Activated CD4-positive, alpha-beta T cell treated with anti-CD3 and anti-CD28 coated beads, Interleukin-2, amount 10 ng/mL, durations not matched to agents 24 days and 14 days (primary cell): ENCODE measurements at regions not wholly inside any gene's neighbourhood (a gene's known extent, or its start where the extent isn't known, plus 50 kb on each side); places are given as distances from the start of the nearest gene placed in this dataset.
"Not testable (repeated sequence)": the region's sequence is repeated elsewhere in the genome, so short reads cannot be mapped to it uniquely, and the experiment has no call there.

Experiments
- DNase-seq: peaks from one replicate; pipeline ENCODE4 v3.0.0; 2022
- H3K27ac Mint-ChIP-seq: one replicate; pipeline ENCODE4 v1.8.0; 2022; ENCODE audit warnings: mild to moderate bottlenecking, mixed read lengths
- H3K27me3 Mint-ChIP-seq: one replicate; pipeline ENCODE4 v1.8.0; 2022; ENCODE audit warnings: mixed read lengths
- H3K36me3 Mint-ChIP-seq: one replicate; pipeline ENCODE4 v1.8.0; 2022; ENCODE audit warnings: low read depth, mild to moderate bottlenecking, mixed read lengths
- H3K4me1 Mint-ChIP-seq: one replicate; pipeline ENCODE4 v1.8.0; 2021; ENCODE audit warnings: mixed read lengths
- H3K4me3 Mint-ChIP-seq: one replicate; pipeline ENCODE4 v1.8.0; 2022; ENCODE audit warnings: mild to moderate bottlenecking, moderate library complexity, mixed read lengths
- H3K9me3 Mint-ChIP-seq: one replicate; pipeline ENCODE4 v1.8.0; 2021; ENCODE audit warnings: mixed read lengths
- intact Hi-C: fragments of 100-400 bp; cut with micrococcal nuclease; formaldehyde crosslinking; loops from one replicate; pipeline ENCODE4 v1.15.1; 2023

- H3K4me1 Mint-ChIP-seq = no peaks in the 10 kb centered on the region
- no peak overlapping the region for H3K4me3 Mint-ChIP-seq
- H3K9me3 Mint-ChIP-seq = no peaks in the 10 kb centered on the region
- intact Hi-C loops = no loop called here
- no peak overlapping the region for H3K27ac Mint-ChIP-seq
- peaks cover 7% of the 10 kb centered on the region for H3K27me3 Mint-ChIP-seq
- no peak for DNase-seq
- H3K36me3 Mint-ChIP-seq = no peaks in the 10 kb centered on the region
These were observed 158.0 kb upstream of the P2RY1 start for GRCh38 chr3:152676810-152677379.

- no peaks in the 10 kb centered on the region for H3K9me3 Mint-ChIP-seq
- no peak overlapping the region for H3K27ac Mint-ChIP-seq
- H3K36me3 Mint-ChIP-seq = no peaks in the 10 kb centered on the region
- H3K4me3 Mint-ChIP-seq = no peak overlapping the region
- intact Hi-C loops = no loop called here
- peaks cover 4% of the 10 kb centered on the region for H3K27me3 Mint-ChIP-seq
- DNase-seq = no peak
- no peaks in the 10 kb centered on the region for H3K4me1 Mint-ChIP-seq
These were observed 157.4 kb upstream of the P2RY1 start for GRCh38 chr3:152677491-152677890.

- no peaks in the 10 kb centered on the region for H3K27me3 Mint-ChIP-seq
- intact Hi-C loops = no loop called here
- DNase-seq = no peak
- H3K27ac Mint-ChIP-seq = no peak overlapping the region
- no peaks in the 10 kb centered on the region for H3K9me3 Mint-ChIP-seq
- H3K4me3 Mint-ChIP-seq = no peak overlapping the region
- H3K36me3 Mint-ChIP-seq = no peaks in the 10 kb centered on the region
- no peaks in the 10 kb centered on the region for H3K4me1 Mint-ChIP-seq
These were observed 152.5 kb upstream of the P2RY1 start for GRCh38 chr3:152682477-152682876.

- no peaks in the 10 kb centered on the region for H3K36me3 Mint-ChIP-seq
- no peaks in the 10 kb centered on the region for H3K27me3 Mint-ChIP-seq
- no peak overlapping the region for H3K27ac Mint-ChIP-seq
- no peaks in the 10 kb centered on the region for H3K9me3 Mint-ChIP-seq
- no peak for DNase-seq
- no peak overlapping the region for H3K4me3 Mint-ChIP-seq
- intact Hi-C loops = no loop called here
- no peaks in the 10 kb centered on the region for H3K4me1 Mint-ChIP-seq
These were observed 151.4 kb upstream of the P2RY1 start for GRCh38 chr3:152683521-152683999.

- no peaks in the 10 kb centered on the region for H3K36me3 Mint-ChIP-seq
- intact Hi-C loops = no loop called here
- DNase-seq = no peak
- H3K27ac Mint-ChIP-seq = no peak overlapping the region
- H3K9me3 Mint-ChIP-seq = peaks cover 2% of the 10 kb centered on the region
- no peak overlapping the region for H3K4me3 Mint-ChIP-seq
- H3K27me3 Mint-ChIP-seq = no peaks in the 10 kb centered on the region
- H3K4me1 Mint-ChIP-seq = no peaks in the 10 kb centered on the region
These were observed 150.7 kb upstream of the P2RY1 start for GRCh38 chr3:152684279-152684678.

GRCh38 chr3:152688313-152688712 lies 146.6 kb upstream of the P2RY1 start:
- no peak overlapping the region for H3K27ac Mint-ChIP-seq
- intact Hi-C loops = no loop called here
- peaks cover 15% of the 10 kb centered on the region for H3K9me3 Mint-ChIP-seq
- DNase-seq = no peak
- no peak overlapping the region for H3K4me3 Mint-ChIP-seq
- no peaks in the 10 kb centered on the region for H3K36me3 Mint-ChIP-seq
- no peaks in the 10 kb centered on the region for H3K27me3 Mint-ChIP-seq
- peaks cover 2% of the 10 kb centered on the region for H3K4me1 Mint-ChIP-seq

GRCh38 chr3:152692326-152692725 lies 142.6 kb upstream of the P2RY1 start:
- H3K9me3 Mint-ChIP-seq = peaks cover 15% of the 10 kb centered on the region
- not testable (repeated sequence) for H3K4me3 Mint-ChIP-seq, H3K27ac Mint-ChIP-seq, H3K27me3 Mint-ChIP-seq, H3K4me1 Mint-ChIP-seq, DNase-seq, H3K36me3 Mint-ChIP-seq
- intact Hi-C loops = loop anchor here (5.0 to 10.0 kb wide), 2 partner anchors 425 to 932 kb away; partner anchors contain the start of gene MBNL1

- DNase-seq, H3K27ac Mint-ChIP-seq, H3K4me3 Mint-ChIP-seq, H3K4me1 Mint-ChIP-seq, H3K36me3 Mint-ChIP-seq, H3K27me3 Mint-ChIP-seq: not testable (repeated sequence)
- intact Hi-C loops = loop anchor here (5.0 to 10.0 kb wide), 2 partner anchors 426 to 931 kb away; partner anchors contain the start of gene MBNL1
- peaks cover 15% of the 10 kb centered on the region for H3K9me3 Mint-ChIP-seq
These were observed 141.2 kb upstream of the P2RY1 start for GRCh38 chr3:152693521-152694250.

GRCh38 chr3:152695840-152696239 lies 139.1 kb upstream of the P2RY1 start:
- Mint-ChIP-seq H3K27ac (no peak overlapping the region), H3K9me3 (peaks cover 6% of the 10 kb centered on the region), H3K27me3 (no peaks in the 10 kb centered on the region), H3K4me3 (no peak overlapping the region), H3K4me1 (peaks cover 3% of the 10 kb centered on the region), H3K36me3 (no peaks in the 10 kb centered on the region)
- intact Hi-C loops = loop anchor here (10.0 kb wide), 1 partner anchor 929 kb away; no protein-coding TSS in a partner anchor
- no peak for DNase-seq

GRCh38 chr3:152696962-152697361 lies 138.0 kb upstream of the P2RY1 start:
- H3K9me3 Mint-ChIP-seq = no peaks in the 10 kb centered on the region
- intact Hi-C loops = loop anchor here (10.0 kb wide), 1 partner anchor 928 kb away; no protein-coding TSS in a partner anchor
- peaks cover 3% of the 10 kb centered on the region for H3K4me1 Mint-ChIP-seq
- H3K36me3 Mint-ChIP-seq = no peaks in the 10 kb centered on the region
- no peak overlapping the region for H3K4me3 Mint-ChIP-seq
- no peaks in the 10 kb centered on the region for H3K27me3 Mint-ChIP-seq
- DNase-seq = no peak
- no peak overlapping the region for H3K27ac Mint-ChIP-seq

GRCh38 chr3:152703245-152703890 lies 131.6 kb upstream of the P2RY1 start:
- H3K4me1 Mint-ChIP-seq = no peaks in the 10 kb centered on the region
- peaks cover 2% of the 10 kb centered on the region for H3K27me3 Mint-ChIP-seq
- no peak for DNase-seq
- H3K9me3 Mint-ChIP-seq = peaks cover 3% of the 10 kb centered on the region
- H3K36me3 Mint-ChIP-seq = no peaks in the 10 kb centered on the region
- no peak overlapping the region for H3K27ac Mint-ChIP-seq
- intact Hi-C loops = no loop called here
- H3K4me3 Mint-ChIP-seq = no peak overlapping the region

- Mint-ChIP-seq H3K4me3 (no peak overlapping the region), H3K4me1 (no peaks in the 10 kb centered on the region), H3K27ac (no peak overlapping the region), H3K27me3 (peaks cover 2% of the 10 kb centered on the region), H3K9me3 (peaks cover 3% of the 10 kb centered on the region), H3K36me3 (no peaks in the 10 kb centered on the region)
- DNase-seq = peak; percentile 52
- intact Hi-C loops = no loop called here
These were observed 127.8 kb upstream of the P2RY1 start for GRCh38 chr3:152706991-152707713.

- Mint-ChIP-seq H3K27ac (no peak overlapping the region), H3K36me3 (no peaks in the 10 kb centered on the region), H3K27me3 (peaks cover 2% of the 10 kb centered on the region), H3K4me3 (no peak overlapping the region), H3K9me3 (peaks cover 3% of the 10 kb centered on the region), H3K4me1 (no peaks in the 10 kb centered on the region)
- no peak for DNase-seq
- intact Hi-C loops = no loop called here
These were observed 125.3 kb upstream of the P2RY1 start for GRCh38 chr3:152709659-152710058.

- H3K4me1 Mint-ChIP-seq = no peaks in the 10 kb centered on the region
- no peak overlapping the region for H3K27ac Mint-ChIP-seq
- H3K36me3 Mint-ChIP-seq = no peaks in the 10 kb centered on the region
- peaks cover 3% of the 10 kb centered on the region for H3K9me3 Mint-ChIP-seq
- peaks cover 2% of the 10 kb centered on the region for H3K27me3 Mint-ChIP-seq
- H3K4me3 Mint-ChIP-seq = no peak overlapping the region
- DNase-seq = no peak
- intact Hi-C loops = no loop called here
These were observed 124.4 kb upstream of the P2RY1 start for GRCh38 chr3:152710549-152710948.
